NCI-H82 (cell line): ENCODE measurements at regions not wholly inside any gene's neighbourhood (a gene's known extent, or its start where the extent isn't known, plus 50 kb on each side); places are given as distances from the start of the nearest gene placed in this dataset.
"Not testable (repeated sequence)": the region's sequence is repeated elsewhere in the genome, so short reads cannot be mapped to it uniquely, and the experiment has no call there.

Experiments
- DNase-seq: peaks from one replicate; lab custom pipeline; 2025; lab: John Stamatoyannopoulos, UW

DNA sequence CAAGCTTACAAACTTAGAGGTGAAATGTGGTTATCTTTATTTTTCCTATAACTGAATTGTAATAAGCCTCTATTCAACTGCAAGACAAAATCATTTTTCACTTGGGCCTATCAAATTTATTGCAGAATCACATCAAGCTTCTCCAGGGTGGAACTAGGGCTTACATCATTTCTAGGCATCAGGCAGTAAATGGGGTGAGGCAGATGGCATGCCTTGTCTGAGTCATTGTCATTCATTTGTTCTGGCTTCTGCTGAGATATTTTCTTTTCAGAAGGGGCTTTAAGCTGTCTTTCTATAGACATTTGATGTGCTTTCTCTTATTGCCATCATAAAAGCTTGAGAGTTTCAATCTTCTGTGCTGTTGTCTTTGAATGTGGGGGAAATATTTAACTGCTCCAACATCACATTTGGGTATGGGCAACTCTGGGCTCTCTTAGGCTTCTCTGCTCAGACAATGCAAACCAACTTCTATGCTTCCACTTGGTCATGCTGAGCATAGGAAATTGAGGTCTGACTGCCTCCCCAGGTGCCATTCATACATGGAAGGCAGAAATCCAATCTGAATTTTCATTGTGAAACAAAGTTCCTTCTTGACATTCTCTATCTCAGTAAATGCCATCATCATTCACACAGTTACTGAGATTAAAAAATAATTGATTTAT lies 225.8 kb upstream of the GIMD1 start:
- DNase-seq = no peak

GRCh38 chr4:106588891-106589290 lies 220.3 kb upstream of the GIMD1 start:
- no peak for DNase-seq

GRCh38 chr4:106587558-106587957 lies 219.0 kb upstream of the GIMD1 start:
- DNase-seq = no peak

GRCh38 chr4:106585915-106586349 lies 217.4 kb upstream of the GIMD1 start:
- DNase-seq = no peak

DNA sequence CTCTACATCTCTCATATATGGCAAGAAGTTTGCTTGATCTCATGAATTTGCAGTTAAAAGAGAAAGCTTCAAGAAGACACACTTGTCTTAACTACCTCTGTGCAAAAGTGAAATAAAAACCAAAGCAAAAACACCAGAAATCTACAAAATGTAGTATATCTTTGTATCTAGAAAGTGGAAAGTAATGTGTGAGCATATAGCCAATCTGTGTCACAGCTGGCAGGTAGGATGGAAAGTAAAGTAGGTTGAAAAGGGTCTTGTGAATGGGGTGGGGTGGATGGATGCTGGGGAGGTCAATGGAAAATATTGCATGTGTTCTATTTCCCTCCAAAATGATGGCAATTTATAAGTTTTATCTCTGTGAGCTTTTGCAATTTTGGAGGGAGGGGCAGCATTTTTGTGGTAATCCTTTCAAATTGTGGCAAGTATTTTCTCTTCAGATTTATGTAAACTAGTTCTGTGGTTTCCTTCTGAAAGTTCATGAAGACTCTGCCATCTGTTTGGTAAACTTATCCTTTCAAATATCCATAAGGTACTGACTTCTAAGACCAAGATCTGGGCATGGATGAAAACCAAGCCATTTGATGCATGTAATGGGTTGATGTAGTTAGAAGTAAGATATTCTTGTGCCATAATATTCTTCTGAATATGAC lies 215.9 kb upstream of the GIMD1 start:
- DNase-seq = no peak

DNA sequence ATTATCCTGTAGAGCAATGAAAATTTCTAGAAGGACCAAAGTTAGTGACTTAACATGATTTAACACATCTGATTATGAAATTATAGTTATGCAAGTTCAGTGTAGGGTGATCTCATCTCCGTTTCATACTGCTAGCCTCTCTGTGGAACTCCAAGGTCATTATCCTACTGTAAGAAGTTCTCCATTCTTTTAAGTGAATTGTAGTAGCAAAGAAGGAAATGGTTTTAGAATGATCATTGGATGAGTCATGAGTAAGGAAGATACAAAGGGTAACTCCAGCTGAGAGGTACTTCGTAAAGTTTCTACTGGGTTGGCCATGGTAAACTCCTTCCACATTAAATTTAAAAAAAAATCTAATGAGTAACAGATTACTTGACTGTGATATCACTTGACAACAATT lies 215.0 kb upstream of the GIMD1 start:
- no peak for DNase-seq

GRCh38 chr4:106583108-106583507 lies 214.5 kb upstream of the GIMD1 start:
- DNase-seq = no peak

DNA sequence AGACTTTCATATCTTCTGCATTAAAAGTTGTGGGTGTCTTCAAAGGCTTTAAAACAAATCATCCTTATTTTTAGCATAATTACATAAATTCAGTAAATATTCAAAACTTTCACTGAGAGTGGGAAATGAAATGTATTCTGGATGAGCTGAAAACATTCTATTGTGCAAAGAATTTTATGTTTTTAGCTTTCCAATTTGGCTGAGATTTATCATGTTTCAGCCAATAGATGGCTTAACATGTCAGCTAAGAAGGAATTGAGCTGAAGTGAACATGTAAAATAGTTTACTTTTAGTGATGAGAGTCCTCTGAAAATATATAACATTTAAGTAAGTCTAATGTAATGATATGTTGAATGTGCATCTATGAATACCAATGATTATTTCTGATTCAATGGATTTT lies 213.5 kb upstream of the GIMD1 start:
- no peak for DNase-seq

DNA sequence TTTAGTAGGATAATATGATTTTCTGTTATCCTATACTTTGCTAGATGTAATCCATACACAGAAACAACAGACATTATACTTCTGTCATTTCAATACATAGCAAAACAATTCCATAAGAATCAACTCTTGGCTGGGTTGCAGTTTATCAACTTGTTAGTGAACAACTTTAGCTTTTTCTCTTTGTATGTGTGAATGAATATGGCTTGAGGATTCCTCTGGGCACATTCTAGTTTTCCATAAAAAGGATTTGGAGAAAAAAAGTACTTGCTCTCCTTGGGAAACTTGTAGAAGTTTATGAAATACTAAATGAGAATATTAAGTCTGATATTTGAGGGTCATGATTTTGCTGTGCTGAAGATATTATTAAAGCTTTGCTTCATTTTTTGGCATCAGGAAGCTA lies 210.7 kb upstream of the GIMD1 start:
- DNase-seq = no peak

GRCh38 chr4:106569146-106570031 lies 200.8 kb upstream of the GIMD1 start:
- DNase-seq = no peak

- no peak for DNase-seq
These were observed 197.1 kb upstream of the GIMD1 start for GRCh38 chr4:106565727-106566126.

DNA sequence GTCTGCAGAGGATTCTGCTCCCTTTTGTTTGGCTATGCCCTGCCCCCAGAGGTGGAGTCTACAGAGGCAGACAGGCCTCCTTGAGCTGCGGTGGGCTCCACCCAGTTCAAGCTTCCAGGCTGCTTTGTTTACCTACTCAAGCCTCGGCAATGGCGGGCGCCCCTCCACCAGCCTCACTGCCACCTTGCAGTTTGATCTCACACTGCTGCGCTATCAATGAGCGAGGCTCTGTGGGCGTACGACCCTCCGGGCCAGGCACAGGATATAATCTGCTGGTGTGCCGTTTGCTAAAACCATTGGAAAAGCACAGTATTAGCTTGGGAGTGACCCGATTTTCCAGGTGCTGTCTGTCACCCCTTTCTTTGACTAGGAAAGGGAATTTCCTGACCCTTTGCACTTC lies 195.1 kb upstream of the GIMD1 start:
- not testable (repeated sequence) for DNase-seq

GRCh38 chr4:106551724-106552123 lies 183.1 kb upstream of the GIMD1 start:
- DNase-seq = no peak

- no peak for DNase-seq
These were observed 180.0 kb upstream of the GIMD1 start for GRCh38 chr4:106548446-106549044.

DNA sequence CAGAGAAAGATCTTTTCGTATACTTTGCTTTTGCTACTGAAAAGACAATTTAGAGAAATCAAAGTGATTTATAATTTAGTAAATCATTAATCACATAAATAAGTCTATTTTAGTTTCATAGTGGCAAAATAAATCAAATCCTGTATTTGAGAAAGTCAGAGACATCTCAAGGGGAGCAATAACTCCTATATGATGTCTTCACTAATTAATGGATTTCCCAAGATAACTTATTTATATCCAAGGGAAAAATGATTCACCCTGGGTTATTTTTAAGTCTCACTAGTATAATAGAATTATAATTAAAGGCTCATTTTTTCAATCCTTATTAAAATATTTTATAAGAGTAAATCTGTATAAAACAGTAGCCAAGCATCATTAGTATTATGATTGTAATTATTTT lies 177.8 kb upstream of the GIMD1 start:
- no peak for DNase-seq

DNA sequence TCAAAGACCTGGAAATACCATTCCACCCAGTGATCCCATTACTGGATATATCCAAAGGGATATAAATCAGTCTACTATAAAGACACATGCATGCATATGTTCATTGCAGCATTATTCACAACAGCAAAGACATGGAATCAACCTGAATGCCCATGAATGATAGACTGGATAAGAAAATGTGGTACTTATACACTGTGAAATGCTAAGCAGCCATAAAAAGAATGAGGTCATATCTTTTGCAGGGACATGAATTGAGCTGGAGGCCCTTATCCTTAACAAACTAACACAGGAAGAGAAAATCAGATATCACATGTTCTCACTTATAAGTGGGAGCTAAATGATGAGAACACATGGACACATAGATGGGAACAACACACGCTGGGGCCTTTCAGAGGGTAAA lies 174.0 kb upstream of the GIMD1 start:
- not testable (repeated sequence) for DNase-seq

DNA sequence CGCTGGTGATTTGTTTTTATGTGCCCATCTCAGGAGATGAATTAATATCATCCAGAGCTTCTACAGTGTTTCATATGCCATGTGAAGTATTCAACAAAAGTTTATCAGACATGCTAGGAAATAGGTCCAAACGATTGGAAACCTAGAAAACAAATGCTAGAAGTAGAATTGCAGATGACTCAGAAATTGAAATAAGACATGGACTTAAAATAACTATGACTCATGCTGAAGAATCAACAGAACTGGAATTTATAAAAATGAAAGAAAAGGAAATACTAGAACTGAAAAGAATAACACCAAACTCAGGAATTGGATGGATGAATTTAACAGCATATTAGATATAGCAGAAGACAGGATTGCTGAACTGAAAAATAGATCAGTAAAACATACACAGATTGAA lies 172.7 kb upstream of the GIMD1 start:
- DNase-seq = no peak

- no peak for DNase-seq
These were observed 162.2 kb upstream of the GIMD1 start for GRCh38 chr4:106530821-106531220.

GRCh38 chr4:106530024-106530361 lies 161.4 kb upstream of the GIMD1 start:
- DNase-seq = no peak

DNA sequence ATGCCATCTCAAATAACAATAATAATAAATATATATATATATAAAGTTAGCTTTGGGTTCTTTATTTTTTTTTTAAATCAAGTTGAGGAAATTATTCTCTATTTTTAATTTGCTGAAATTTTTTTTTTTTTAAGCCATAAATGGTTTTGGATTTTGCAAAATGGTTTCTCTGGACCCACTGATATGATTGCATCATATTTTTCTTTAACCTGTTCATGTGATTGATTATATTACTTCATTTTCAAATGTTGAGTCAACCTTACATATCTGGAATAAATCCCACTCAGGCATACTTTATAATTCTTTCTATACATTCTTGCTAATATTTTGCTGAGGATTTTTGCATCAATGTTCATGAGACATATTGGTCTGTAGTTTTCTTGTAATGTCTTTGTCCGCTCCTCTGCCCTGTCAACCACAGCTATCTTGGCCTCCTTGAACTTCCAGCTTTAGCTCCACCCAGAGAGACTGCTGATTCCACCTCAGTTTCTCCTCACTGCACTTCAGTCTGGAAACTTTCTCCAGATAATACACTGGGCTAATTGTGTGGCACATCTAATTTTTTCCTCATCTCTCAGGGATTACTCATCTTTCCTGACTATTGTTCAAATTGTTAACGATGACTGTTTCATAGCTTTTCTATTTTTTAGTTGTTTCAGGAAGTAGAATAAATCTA lies 160.9 kb upstream of the GIMD1 start:
- DNase-seq = no peak

DNA sequence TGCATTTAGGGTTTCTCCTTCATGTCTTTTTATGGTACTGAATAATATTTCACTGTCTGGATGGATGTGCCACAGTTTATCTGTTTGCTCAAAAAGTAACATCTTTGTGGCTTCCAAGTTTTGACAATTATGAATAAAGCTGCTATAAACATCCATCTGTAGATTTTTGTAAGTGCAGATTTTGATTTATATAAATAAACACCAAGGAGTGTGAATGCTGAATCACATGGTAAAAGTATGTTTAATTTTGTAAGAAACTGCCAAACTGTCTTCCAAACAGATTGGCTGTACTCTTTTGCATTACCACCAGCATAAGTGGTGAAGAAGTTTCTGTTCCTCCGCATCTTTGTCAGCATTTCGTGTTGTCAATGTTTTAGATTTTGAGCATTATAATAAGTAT lies 158.7 kb upstream of the GIMD1 start:
- no peak for DNase-seq

DNA sequence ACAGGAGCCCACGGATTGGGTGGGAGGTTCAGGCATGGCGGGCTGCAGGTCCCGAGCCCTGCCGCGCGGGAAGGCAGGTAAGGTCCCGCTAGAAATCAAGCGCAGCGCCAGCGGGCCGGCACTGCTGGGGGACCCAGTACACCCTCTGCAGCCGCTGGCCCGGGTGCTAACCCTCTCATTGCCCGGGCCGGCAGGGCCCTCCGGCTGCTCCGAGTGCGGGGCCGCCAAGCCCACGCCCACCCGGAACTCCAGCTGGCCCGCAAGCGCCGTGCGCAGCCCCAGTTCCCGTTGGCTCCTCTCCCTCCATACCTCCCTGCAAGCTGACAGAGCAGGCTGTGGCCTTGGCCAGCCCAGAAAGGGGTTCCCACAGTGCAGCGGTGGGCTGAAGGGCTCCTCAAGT lies 156.8 kb upstream of the GIMD1 start:
- DNase-seq = not testable (repeated sequence)
